HCT116 (cell line): ENCODE measurements at regions not wholly inside any gene's neighbourhood (a gene's known extent, or its start where the extent isn't known, plus 50 kb on each side); places are given as distances from the start of the nearest gene placed in this dataset.

ENCODE experiments used
- ATAC-seq: fragments of 200-7000 bp; cut with Tn5 transposase; 2 replicates; pipeline ENCODE4 v1.9.1; 2020; ENCODE audit warnings: mild to moderate bottlenecking, moderate library complexity
- BruUV-seq: library from RNA; stranded (reverse); fragments of 400-500 nt; replicated peaks from 2 replicates; lab custom pipeline; 2021; lab: Mats Ljungman, UMichigan
- CTCF ChIA-PET: fragments of 300-600 bp; sonication (Branson Sonifier 250); formaldehyde crosslinking; loops from one replicate; lab custom pipeline; 2021; ENCODE audit warnings: antibody characterized with exemption; lab: Charles Lee
- POLR2A ChIA-PET: fragments of 300-600, 350-600 bp; sonication (Branson Sonifier 250); formaldehyde crosslinking; loops from one replicate; lab custom pipeline; 2021; ENCODE audit warnings: antibody characterized with exemption; lab: Charles Lee
- RAD21 ChIA-PET, 2 experiments: fragments of 300-600 bp; sonication (Branson Sonifier 250); formaldehyde crosslinking; loops; one replicate each; lab custom pipeline; 2023; ENCODE audit warnings: low total read pairs in 2 of 2; ENCODE audit not compliant: uncharacterized antibody in 2 of 2, unreplicated experiment in 2 of 2, low non-redundant PET in 1 of 2; lab: Charles Lee
- DNase-seq: peaks from one replicate; pipeline ENCODE4 v3.0.0-alpha.2; 2010; ENCODE audit warnings: low read depth, low spot score
- H2AFZ ChIP-seq: fragments of 200-600 bp; shearing (Covaris generic), sonication (generic); 2 replicates; pipeline ENCODE4 v1.6.1; 2017; ENCODE audit warnings: low read depth, mixed run types, mixed read lengths, antibody characterized with exemption, low read length; ENCODE audit not compliant: poor library complexity, severe bottlenecking
- H3K27ac ChIP-seq: 2 replicates; pipeline ENCODE4 v1.5.1; 2012; ENCODE audit warnings: low read depth, low read length
- H3K27me3 ChIP-seq: fragments of 200-600 bp; sonication (generic); 2 replicates; pipeline ENCODE4 v1.6.1; 2016; ENCODE audit warnings: mixed run types, low read length, mixed read lengths; ENCODE audit not compliant: insufficient read depth
- H3K36me3 ChIP-seq, 2 experiments: fragments of 200-500 bp in 1 of 2; fragments of 200-600 bp in 1 of 2; sonication (Bioruptor generic) in 1 of 2; sonication (generic) in 1 of 2; 2 replicates each; pipeline versions ENCODE4 v1.5.1 to v1.6.1; 2014 to 2016; ENCODE audit warnings: low read length in 2 of 2, inconsistent platforms in 1 of 2, mixed read lengths in 1 of 2, mixed run types in 1 of 2; ENCODE audit not compliant: insufficient read depth in 2 of 2, control insufficient read depth in 1 of 2
- H3K4me1 ChIP-seq, 2 experiments: fragments of 200-600 bp in 1 of 2; sonication (generic) in 1 of 2; 2 replicates each; pipeline versions ENCODE4 v1.5.1 to v1.6.1; 2012 to 2017; ENCODE audit warnings: low read length in 2 of 2, inconsistent platforms in 1 of 2, mild to moderate bottlenecking in 1 of 2, mixed read lengths in 1 of 2, mixed run types in 1 of 2, moderate library complexity in 1 of 2; ENCODE audit not compliant: insufficient read depth in 2 of 2, control insufficient read depth in 1 of 2
- H3K4me2 ChIP-seq: fragments of 200-600 bp; sonication (generic); 2 replicates; pipeline ENCODE4 v1.6.1; 2017; ENCODE audit warnings: mixed run types, low read length, mixed read lengths
- H3K4me3 ChIP-seq, 2 experiments: fragments of 200-600 bp in 1 of 2; sonication (generic) in 1 of 2; replicated peaks in 1 of 2; 2 replicates each; pipeline ENCODE4 v1.5.1; 2011 to 2016; ENCODE audit warnings: low read length in 2 of 2, control low read depth in 1 of 2, low read depth in 1 of 2, mild to moderate bottlenecking in 1 of 2, mixed read lengths in 1 of 2, mixed run types in 1 of 2
- H3K79me2 ChIP-seq: fragments of 200-600 bp; sonication (generic); 2 replicates; pipeline ENCODE4 v1.6.1; 2017; ENCODE audit warnings: mild to moderate bottlenecking, mixed run types, low read length, moderate library complexity, mixed read lengths; ENCODE audit not compliant: insufficient read depth
- H3K9ac ChIP-seq: fragments of 200-600 bp; sonication (generic); 2 replicates; pipeline ENCODE4 v1.6.1; 2016; ENCODE audit warnings: low read length, mixed read lengths
- H3K9me2 ChIP-seq: fragments of 200-600 bp; sonication (generic), shearing (Covaris generic); 2 replicates; pipeline ENCODE4 v1.6.1; 2017; ENCODE audit warnings: mixed run types, mild to moderate bottlenecking, moderate library complexity; ENCODE audit not compliant: insufficient read depth
- H3K9me3 ChIP-seq, 2 experiments: fragments of 200-500 bp in 1 of 2; fragments of 200-600 bp in 1 of 2; sonication (Bioruptor generic) in 1 of 2; sonication (generic) in 1 of 2; 2 replicates each; pipeline ENCODE4 v1.6.1; 2014 to 2017; ENCODE audit warnings: low read length in 2 of 2, mixed read lengths in 2 of 2, inconsistent platforms in 1 of 2, low read depth in 1 of 2, mild to moderate bottlenecking in 1 of 2, mixed run types in 1 of 2, moderate library complexity in 1 of 2; ENCODE audit not compliant: control insufficient read depth in 1 of 2, insufficient read depth in 1 of 2
- H4K20me1 ChIP-seq: fragments of 200-600 bp; sonication (generic), shearing (Covaris generic); 2 replicates; pipeline ENCODE4 v1.6.1; 2017; ENCODE audit warnings: mixed run types, mild to moderate bottlenecking, moderate library complexity; ENCODE audit not compliant: insufficient read depth
- CBX3 ChIP-seq: IDR thresholded peaks from 2 replicates; pipeline ENCODE4 v1.6.1; 2012; ENCODE audit warnings: low read depth
- CEBPB ChIP-seq: IDR thresholded peaks from 2 replicates; pipeline ENCODE4 v1.6.1; 2012; ENCODE audit warnings: low read depth
- EZH2 ChIP-seq: fragments of 200-600 bp; sonication (generic); IDR thresholded peaks from 2 replicates; pipeline ENCODE4 v1.6.1; 2017; ENCODE audit warnings: antibody characterized with exemption, mixed run types
- POLR2A ChIP-seq: IDR thresholded peaks from 2 replicates; pipeline ENCODE4 v1.7.0; 2011; ENCODE audit warnings: borderline replicate concordance; ENCODE audit not compliant: insufficient read depth, insufficient read length; ENCODE audit errors: extremely low read depth
- TCF7L2 ChIP-seq: IDR thresholded peaks from 2 replicates; pipeline ENCODE4 v1.7.0; 2011; ENCODE audit warnings: borderline replicate concordance, inconsistent platforms; ENCODE audit not compliant: insufficient read depth, insufficient read length; ENCODE audit errors: extremely low read depth
- ZFX ChIP-seq: fragments of 450-650 bp; IDR thresholded peaks from 2 replicates; pipeline ENCODE4 v1.6.1; 2017
- intact Hi-C: fragments of 100-400 bp; cut with micrococcal nuclease; formaldehyde crosslinking; loops from 2 replicates; pipeline ENCODE4 v1.10.0; 2022
- TF ChIP-seq, protein P1 (sequence below), 3 experiments: fragments of 200-600 bp in 1 of 3; sonication (generic) in 1 of 3; IDR thresholded peaks in 2 of 3; conservative IDR thresholded peaks in 1 of 3; 2 replicates each; pipeline ENCODE4 v1.5.1; 2012 to 2017; ENCODE audit warnings: low read depth in 2 of 3, low read length in 2 of 3, antibody characterized with exemption in 1 of 3, borderline replicate concordance in 1 of 3, control low read depth in 1 of 3, mild to moderate bottlenecking in 1 of 3, mixed read lengths in 1 of 3, mixed run types in 1 of 3, moderate library complexity in 1 of 3; ENCODE audit not compliant: insufficient read depth in 1 of 3

GRCh38 chr15:62757535-62757934 lies 285.0 kb upstream of the TPM1 start:
- ATAC-seq = no peak
- Histone ChIP-seq H3K9ac (no peak overlapping the region), H2AFZ (no peak overlapping the region), H3K79me2 (no peaks in the 10 kb centered on the region), H3K36me3 (no peaks in the 10 kb centered on the region)
- BruUV-seq = no TSS peak
- CTCF ChIA-PET = interaction anchor here (1.9 kb wide), 1 partner anchor 15 kb away, joined by 9 read pairs; no protein-coding TSS in a partner anchor
- intact Hi-C loops = no loop called here
- TF ChIP-seq POLR2A = no peak
- no peak for TF ChIP-seq ZFX
- no peak for TF ChIP-seq CEBPB
- TF ChIP-seq TCF7L2 = no peak
- TF ChIP-seq, protein P1, sequence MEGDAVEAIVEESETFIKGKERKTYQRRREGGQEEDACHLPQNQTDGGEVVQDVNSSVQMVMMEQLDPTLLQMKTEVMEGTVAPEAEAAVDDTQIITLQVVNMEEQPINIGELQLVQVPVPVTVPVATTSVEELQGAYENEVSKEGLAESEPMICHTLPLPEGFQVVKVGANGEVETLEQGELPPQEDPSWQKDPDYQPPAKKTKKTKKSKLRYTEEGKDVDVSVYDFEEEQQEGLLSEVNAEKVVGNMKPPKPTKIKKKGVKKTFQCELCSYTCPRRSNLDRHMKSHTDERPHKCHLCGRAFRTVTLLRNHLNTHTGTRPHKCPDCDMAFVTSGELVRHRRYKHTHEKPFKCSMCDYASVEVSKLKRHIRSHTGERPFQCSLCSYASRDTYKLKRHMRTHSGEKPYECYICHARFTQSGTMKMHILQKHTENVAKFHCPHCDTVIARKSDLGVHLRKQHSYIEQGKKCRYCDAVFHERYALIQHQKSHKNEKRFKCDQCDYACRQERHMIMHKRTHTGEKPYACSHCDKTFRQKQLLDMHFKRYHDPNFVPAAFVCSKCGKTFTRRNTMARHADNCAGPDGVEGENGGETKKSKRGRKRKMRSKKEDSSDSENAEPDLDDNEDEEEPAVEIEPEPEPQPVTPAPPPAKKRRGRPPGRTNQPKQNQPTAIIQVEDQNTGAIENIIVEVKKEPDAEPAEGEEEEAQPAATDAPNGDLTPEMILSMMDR (IDR thresholded peaks at IDR 0.05 in 2 of 3, conservative IDR thresholded peaks at IDR 0.05 in 1 of 3; ENCODE audit: borderline replicate concordance in 1 of 3, insufficient read depth in 1 of 3, low read depth in 2 of 3, low read length in 2 of 3) = no peak
- no peak for TF ChIP-seq EZH2
- no peak for TF ChIP-seq CBX3
- TF ChIP-seq, all 23 proteins: peak for 0
- DNase-seq = no peak
- Histone ChIP-seq H3K27me3 (no peaks in the 10 kb centered on the region), H3K9me3 (no peaks in the 10 kb centered on the region), H3K4me1 (peaks cover 0 to 11% of the 10 kb centered on the region in 2 experiments; a peak in 1 of 4 replicates), H3K27ac (no peak overlapping the region), H3K4me2 (no peak overlapping the region), H4K20me1 (no peaks in the 10 kb centered on the region), H3K9me2 (no peaks in the 10 kb centered on the region; the same call in 1 of the 2 replicates), H3K4me3 (no peak overlapping the region)
- ChIA-PET RAD21 (no interaction called here), POLR2A (no interaction called here)
